B cell (primary cell): ENCODE measurements at regions not wholly inside any gene's neighbourhood (a gene's known extent, or its start where the extent isn't known, plus 50 kb on each side); places are given as distances from the start of the nearest gene placed in this dataset.

Experiments
- ATAC-seq: fragments of 200-7000 bp; cut with Tn5 transposase; one replicate; pipeline ENCODE4 v1.10.0; 2021; ENCODE audit warnings: low read depth, mild to moderate bottlenecking, moderate number of reproducible peaks, moderate library complexity
- CTCF ChIA-PET: fragments of 350-600 bp; sonication (Branson Sonifier 250); formaldehyde crosslinking; loops from one replicate; lab custom pipeline; 2021; ENCODE audit warnings: antibody characterized with exemption, inconsistent platforms; lab: Charles Lee
- POLR2A ChIA-PET: fragments of 350-600 bp; sonication (Branson Sonifier 250); formaldehyde crosslinking; loops from one replicate; lab custom pipeline; 2021; ENCODE audit warnings: antibody characterized with exemption; lab: Charles Lee
- DNase-seq: peaks from one replicate; pipeline ENCODE4 v3.0.0; 2013
- H2AFZ ChIP-seq: 2 replicates; pipeline ENCODE4 v1.6.1; 2012; ENCODE audit warnings: mild to moderate bottlenecking, low read depth, low read length; ENCODE audit not compliant: insufficient read depth, poor library complexity, severe bottlenecking
- H3K27ac ChIP-seq, 2 donors: 1 replicate in 1 of 2; 2 replicates in 1 of 2; pipeline ENCODE4 v1.5.1; 2012 to 2013; ENCODE audit warnings: low read length in 2 of 2, mild to moderate bottlenecking in 2 of 2, moderate library complexity in 1 of 2
- H3K27me3 ChIP-seq, 4 experiments: fragments of 200-600 bp in 1 of 4; sonication (generic) in 1 of 4; replicated peaks in 1 of 4; 1 replicate in 2 of 4; 2 replicates in 2 of 4; pipeline versions ENCODE4 v1.6.1 to v1.7.0; 2013 to 2016; ENCODE audit warnings: low read length in 3 of 4, mild to moderate bottlenecking in 2 of 4, mixed read lengths in 1 of 4, moderate library complexity in 1 of 4; ENCODE audit not compliant: insufficient read depth in 4 of 4, control insufficient read depth in 3 of 4; ENCODE audit errors: control extremely low read depth in 1 of 4
- H3K36me3 ChIP-seq, 2 experiments: replicated peaks in 1 of 2; 1 replicate in 1 of 2; 2 replicates in 1 of 2; pipeline versions ENCODE4 v1.6.1 to v1.7.1; 2013; ENCODE audit warnings: low read length in 1 of 2; ENCODE audit not compliant: insufficient read depth in 2 of 2, control insufficient read depth in 1 of 2; ENCODE audit errors: control extremely low read depth in 1 of 2, extremely low read depth in 1 of 2
- H3K4me1 ChIP-seq, 2 donors: fragments of 200-600 bp in 1 of 2; sonication (generic) in 1 of 2; 1 replicate in 1 of 2; 2 replicates in 1 of 2; pipeline versions ENCODE4 v1.5.1 to v1.6.1; 2013 to 2017; ENCODE audit warnings: low read length in 2 of 2; ENCODE audit not compliant: control insufficient read depth in 2 of 2, insufficient read depth in 2 of 2
- H3K4me2 ChIP-seq: replicated peaks from 2 replicates; pipeline ENCODE3; 2012; ENCODE audit warnings: mild to moderate bottlenecking, low read depth, low read length; ENCODE audit not compliant: poor library complexity, severe bottlenecking
- H3K4me3 ChIP-seq, 5 experiments: fragments of 200-600 bp in 1 of 5; sonication (generic) in 1 of 5; 1 replicate in 3 of 5; 2 replicates in 2 of 5; pipeline versions ENCODE4 v1.5.1 to v1.7.0; 2011 to 2016; ENCODE audit warnings: low read length in 4 of 5, mild to moderate bottlenecking in 4 of 5, low read depth in 2 of 5, control low read depth in 1 of 5, moderate library complexity in 1 of 5; ENCODE audit not compliant: insufficient read depth in 1 of 5; ENCODE audit errors: control extremely low read depth in 1 of 5, extremely low read depth in 1 of 5
- H3K79me2 ChIP-seq: fragments of 200-600 bp; sonication (generic); one replicate; pipeline ENCODE4 v1.6.0; 2016; ENCODE audit warnings: low read length; ENCODE audit not compliant: control insufficient read depth, insufficient read depth
- H3K9ac ChIP-seq: fragments of 200-600 bp; sonication (generic); 2 replicates; pipeline ENCODE4 v1.6.1; 2017; ENCODE audit warnings: mild to moderate bottlenecking, low read length, moderate library complexity
- H3K9me3 ChIP-seq, 3 donors: one replicate each; pipeline versions ENCODE4 v1.6.1 to v1.7.1; 2013; ENCODE audit warnings: low read length in 2 of 3; ENCODE audit not compliant: control insufficient read depth in 2 of 3, insufficient read depth in 1 of 3; ENCODE audit errors: control extremely low read depth in 1 of 3
- H4K20me1 ChIP-seq: 2 replicates; pipeline ENCODE4 v1.6.0; 2012; ENCODE audit warnings: mild to moderate bottlenecking, low read length; ENCODE audit not compliant: insufficient read depth, control insufficient read depth, poor library complexity, severe bottlenecking
- H3K27ac Mint-ChIP-seq: one replicate; pipeline ENCODE4 v1.8.0; 2021; ENCODE audit warnings: mixed read lengths
- H3K27me3 Mint-ChIP-seq: one replicate; pipeline ENCODE4 v1.8.0; 2021; ENCODE audit warnings: mixed read lengths
- H3K4me1 Mint-ChIP-seq: one replicate; pipeline ENCODE4 v1.8.0; 2021; ENCODE audit warnings: mixed read lengths
- H3K4me3 Mint-ChIP-seq: one replicate; pipeline ENCODE4 v1.8.0; 2021; ENCODE audit warnings: mixed read lengths
- H3K9me3 Mint-ChIP-seq: one replicate; pipeline ENCODE4 v1.8.0; 2022; ENCODE audit warnings: mixed read lengths; ENCODE audit not compliant: insufficient read depth
- CTCF ChIP-seq: fragments of 200-600 bp; IDR thresholded peaks from one replicate; pipeline ENCODE4 v1.8.0; 2022; ENCODE audit warnings: antibody characterized with exemption, mild to moderate bottlenecking
- EZH2 ChIP-seq: IDR thresholded peaks from 2 replicates; pipeline ENCODE4 v1.6.1; 2012; ENCODE audit warnings: borderline replicate concordance, low read depth, mild to moderate bottlenecking, moderate library complexity, low read length; ENCODE audit not compliant: insufficient read depth, poor library complexity, severe bottlenecking
- WGBS: methylation state at CpG from one replicate; pipeline ENCODE4 v1.1.5; 2013; ENCODE audit warnings: missing lambda C conversion rate; ENCODE audit not compliant: insufficient coverage; 5-methylcytosine and 5-hydroxymethylcytosine counted together
- intact Hi-C: fragments of 100-400 bp; cut with micrococcal nuclease; formaldehyde crosslinking; loops from one replicate; pipeline ENCODE4 v1.10.0; 2022

- POLR2A ChIA-PET: no interaction called here
- no peak overlapping the region for H3K27ac ChIP-seq
Observed at GRCh38 chr2:117085256-117085655, 729.2 kb upstream of the DDX18 start.

GRCh38 chr2:117085737-117086136 is 728.8 kb upstream of the DDX18 start:
- no peak for ATAC-seq
- H3K4me2 ChIP-seq: no peak overlapping the region
- no peaks in the 10 kb centered on the region for H3K9me3 ChIP-seq
- WGBS: no CpG with 5 or more reads among the region's 1 CpG
- H2AFZ ChIP-seq: no peak overlapping the region
- no peak overlapping the region for H3K4me3 ChIP-seq
- H3K4me3 Mint-ChIP-seq: no peak overlapping the region
- H3K9ac ChIP-seq: no peak overlapping the region
- H3K27me3 ChIP-seq: no peaks in the 10 kb centered on the region
- H3K27me3 Mint-ChIP-seq: no peaks in the 10 kb centered on the region
- TF ChIP-seq CTCF (no peak), EZH2 (no peak)
- no peak overlapping the region for H3K27ac ChIP-seq
- H3K27ac Mint-ChIP-seq: no peak overlapping the region
- H3K4me1 Mint-ChIP-seq: no peaks in the 10 kb centered on the region
- no peaks in the 10 kb centered on the region for H3K4me1 ChIP-seq
- POLR2A ChIA-PET: no interaction called here
- no peaks in the 10 kb centered on the region for H3K79me2 ChIP-seq
- H4K20me1 ChIP-seq: no peaks in the 10 kb centered on the region
- no peaks in the 10 kb centered on the region for H3K36me3 ChIP-seq
- intact Hi-C loops: no loop called here
- CTCF ChIA-PET: no interaction called here
- no peak for DNase-seq
- no peaks in the 10 kb centered on the region for H3K9me3 Mint-ChIP-seq

More at GRCh38 chr2:117085256-117085655, 729.2 kb upstream of the DDX18 start:
- Histone ChIP-seq H3K4me3 (no peak overlapping the region), H3K4me2 (no peak overlapping the region), H2AFZ (no peak overlapping the region), H3K4me1 (no peaks in the 10 kb centered on the region), H3K36me3 (no peaks in the 10 kb centered on the region), H3K27me3 (no peaks in the 10 kb centered on the region), H3K9me3 (no peaks in the 10 kb centered on the region), H4K20me1 (no peaks in the 10 kb centered on the region), H3K79me2 (no peaks in the 10 kb centered on the region), H3K9ac (no peak overlapping the region)
- no CpG with 5 or more reads among the region's 3 CpGs for WGBS
- intact Hi-C loops: no loop called here
- Mint-ChIP-seq H3K4me1 (no peaks in the 10 kb centered on the region), H3K9me3 (no peaks in the 10 kb centered on the region), H3K4me3 (no peak overlapping the region), H3K27ac (no peak overlapping the region), H3K27me3 (no peaks in the 10 kb centered on the region)
- DNase-seq (no peak), ATAC-seq (no peak)
- no peak for TF ChIP-seq CTCF
- no peak for TF ChIP-seq EZH2
- CTCF ChIA-PET: no interaction called here
